SK-N-MC (cell line): ENCODE measurements at regions not wholly inside any gene's neighbourhood (a gene's known extent, or its start where the extent isn't known, plus 50 kb on each side); places are given as distances from the start of the nearest gene placed in this dataset.

Experiments used
- EZH2 ChIP-seq: fragments of 200-600 bp; sonication (generic); IDR thresholded peaks from one replicate; pipeline ENCODE4 v1.6.1; 2017; ENCODE audit warnings: antibody characterized with exemption
- FOXP2 ChIP-seq: optimal IDR thresholded peaks from 2 replicates; pipeline ENCODE3; 2011; ENCODE audit warnings: mild to moderate bottlenecking, moderate library complexity; ENCODE audit not compliant: insufficient read depth; ENCODE audit errors: extremely low read length, control extremely low read depth
- POLR2AphosphoS5 ChIP-seq: IDR thresholded peaks from 2 replicates; pipeline ENCODE4 v1.6.1; 2012; ENCODE audit warnings: mild to moderate bottlenecking, low read depth, low read length, borderline replicate concordance

DNA sequence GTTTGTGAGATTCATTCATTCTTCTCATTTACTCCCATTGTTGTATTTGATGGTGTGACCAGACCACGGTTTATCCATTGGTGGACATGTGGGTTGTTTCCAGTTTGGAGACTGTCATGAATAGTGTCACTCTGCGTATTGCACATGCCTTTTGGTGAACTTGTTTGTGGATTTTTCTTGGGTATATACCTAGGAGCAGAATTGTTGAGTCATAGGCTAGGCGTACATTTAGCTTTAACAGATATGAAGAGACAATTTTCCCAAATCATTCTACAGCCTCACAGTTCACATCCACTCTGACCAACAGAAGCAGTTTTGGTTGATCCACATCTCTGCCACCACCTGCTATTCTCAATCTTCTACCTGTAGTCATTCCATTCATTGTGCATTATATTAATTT is 66.0 kb upstream of the FAM20C start:
- no peak for TF ChIP-seq POLR2AphosphoS5
- no peak for TF ChIP-seq EZH2
- TF ChIP-seq FOXP2: no peak
